ENCODE measurements at regions not wholly inside any gene's neighbourhood (a gene's known extent, or its start where the extent isn't known, plus 50 kb on each side); places are given as distances from the start of the nearest gene placed in this dataset.

- Histone ChIP-seq H3K36me3 (ENCODE audit: insufficient read depth, low read length) (no peaks in the 10 kb centered on the region), H3K9me3 (replicated peaks; ENCODE audit: low read length) (no peaks in the 10 kb centered on the region), H3K4me1 (ENCODE audit: control insufficient read depth, insufficient read depth, low read length) (no peaks in the 10 kb centered on the region), H3K27me3 (ENCODE audit: control insufficient read depth, insufficient read depth, low read length) (peaks cover 55% of the 10 kb centered on the region), H3K9ac (ENCODE audit: low read depth, low read length) (no peak overlapping the region), H3K4me3 (ENCODE audit: low read length) (no peak overlapping the region), H3K4me2 (ENCODE audit: low read length) (no peak overlapping the region)
Measured at GRCh38 chr15:60250316-60250715, 147.5 kb downstream of the ANXA2 start.

GRCh38 chr15:60251300-60252070 lies 146.3 kb downstream of the ANXA2 start:
- Histone ChIP-seq H3K9ac (ENCODE audit: low read depth, low read length) (no peak overlapping the region), H3K9me3 (replicated peaks; ENCODE audit: low read length) (no peaks in the 10 kb centered on the region), H3K4me1 (ENCODE audit: control insufficient read depth, insufficient read depth, low read length) (no peaks in the 10 kb centered on the region), H3K4me3 (ENCODE audit: low read length) (no peak overlapping the region), H3K36me3 (ENCODE audit: insufficient read depth, low read length) (no peaks in the 10 kb centered on the region), H3K4me2 (ENCODE audit: low read length) (no peak overlapping the region), H3K27me3 (ENCODE audit: control insufficient read depth, insufficient read depth, low read length) (peaks cover 47% of the 10 kb centered on the region)

- Histone ChIP-seq H3K27me3 (ENCODE audit: control insufficient read depth, insufficient read depth, low read length) (peaks cover 41% of the 10 kb centered on the region), H3K9me3 (replicated peaks; ENCODE audit: low read length) (no peaks in the 10 kb centered on the region), H3K4me1 (ENCODE audit: control insufficient read depth, insufficient read depth, low read length) (no peaks in the 10 kb centered on the region), H3K4me3 (ENCODE audit: low read length) (no peak overlapping the region), H3K4me2 (ENCODE audit: low read length) (no peak overlapping the region), H3K9ac (ENCODE audit: low read depth, low read length) (no peak overlapping the region), H3K36me3 (ENCODE audit: insufficient read depth, low read length) (no peaks in the 10 kb centered on the region)
Measured at GRCh38 chr15:60254416-60254815, 143.4 kb downstream of the ANXA2 start.

- no peaks in the 10 kb centered on the region for H3K9me3 ChIP-seq (replicated peaks; ENCODE audit: low read length)
Measured at GRCh38 chr15:60255390-60255789, 142.4 kb downstream of the ANXA2 start.

GRCh38 chr15:60257591-60258159 lies 140.1 kb downstream of the ANXA2 start:
- Histone ChIP-seq H3K4me3 (ENCODE audit: low read length) (no peak overlapping the region), H3K36me3 (ENCODE audit: insufficient read depth, low read length) (no peaks in the 10 kb centered on the region), H3K27me3 (ENCODE audit: control insufficient read depth, insufficient read depth, low read length) (peaks cover 26% of the 10 kb centered on the region), H3K4me2 (ENCODE audit: low read length) (no peak overlapping the region), H3K4me1 (ENCODE audit: control insufficient read depth, insufficient read depth, low read length) (no peaks in the 10 kb centered on the region), H3K9ac (ENCODE audit: low read depth, low read length) (no peak overlapping the region), H3K9me3 (replicated peaks; ENCODE audit: low read length) (no peaks in the 10 kb centered on the region)

More at GRCh38 chr15:60255390-60255789, 142.4 kb downstream of the ANXA2 start:
- H3K4me3 ChIP-seq (ENCODE audit: low read length), result no peak overlapping the region
- H3K36me3 ChIP-seq (ENCODE audit: insufficient read depth, low read length), result no peaks in the 10 kb centered on the region
- H3K4me2 ChIP-seq (ENCODE audit: low read length), result no peak overlapping the region
- H3K9ac ChIP-seq (ENCODE audit: low read depth, low read length), result no peak overlapping the region
- H3K27me3 ChIP-seq (ENCODE audit: control insufficient read depth, insufficient read depth, low read length), result peaks cover 34% of the 10 kb centered on the region
- H3K4me1 ChIP-seq (ENCODE audit: control insufficient read depth, insufficient read depth, low read length), result no peaks in the 10 kb centered on the region

- Histone ChIP-seq H3K9ac (ENCODE audit: low read depth, low read length) (no peak overlapping the region), H3K4me2 (ENCODE audit: low read length) (no peak overlapping the region), H3K27me3 (ENCODE audit: control insufficient read depth, insufficient read depth, low read length) (peaks cover 30% of the 10 kb centered on the region), H3K9me3 (replicated peaks; ENCODE audit: low read length) (no peaks in the 10 kb centered on the region), H3K4me1 (ENCODE audit: control insufficient read depth, insufficient read depth, low read length) (no peaks in the 10 kb centered on the region), H3K4me3 (ENCODE audit: low read length) (no peak overlapping the region), H3K36me3 (ENCODE audit: insufficient read depth, low read length) (no peaks in the 10 kb centered on the region)
Measured at GRCh38 chr15:60259469-60259868, 138.3 kb downstream of the ANXA2 start.

- Histone ChIP-seq H3K4me1 (ENCODE audit: control insufficient read depth, insufficient read depth, low read length) (no peaks in the 10 kb centered on the region), H3K36me3 (ENCODE audit: insufficient read depth, low read length) (no peaks in the 10 kb centered on the region), H3K9me3 (replicated peaks; ENCODE audit: low read length) (no peaks in the 10 kb centered on the region), H3K27me3 (ENCODE audit: control insufficient read depth, insufficient read depth, low read length) (peaks cover 58% of the 10 kb centered on the region), H3K4me3 (ENCODE audit: low read length) (no peak overlapping the region), H3K4me2 (ENCODE audit: low read length) (no peak overlapping the region), H3K9ac (ENCODE audit: low read depth, low read length) (no peak overlapping the region)
Measured at GRCh38 chr15:60264088-60264487, 133.7 kb downstream of the ANXA2 start.

- no peak overlapping the region for H3K9ac ChIP-seq (ENCODE audit: low read depth, low read length)
- no peak overlapping the region for H3K4me3 ChIP-seq (ENCODE audit: low read length)
- H3K27me3 ChIP-seq (ENCODE audit: control insufficient read depth, insufficient read depth, low read length), result peaks cover 61% of the 10 kb centered on the region
- no peaks in the 10 kb centered on the region for H3K36me3 ChIP-seq (ENCODE audit: insufficient read depth, low read length)
- no peak overlapping the region for H3K4me2 ChIP-seq (ENCODE audit: low read length)
- no peaks in the 10 kb centered on the region for H3K4me1 ChIP-seq (ENCODE audit: control insufficient read depth, insufficient read depth, low read length)
- no peaks in the 10 kb centered on the region for H3K9me3 ChIP-seq (replicated peaks; ENCODE audit: low read length)
Measured at GRCh38 chr15:60264566-60264965, 133.2 kb downstream of the ANXA2 start.

- H3K36me3 ChIP-seq (ENCODE audit: insufficient read depth, low read length), result no peaks in the 10 kb centered on the region
- no peak overlapping the region for H3K9ac ChIP-seq (ENCODE audit: low read depth, low read length)
- no peak overlapping the region for H3K4me2 ChIP-seq (ENCODE audit: low read length)
- H3K9me3 ChIP-seq (replicated peaks; ENCODE audit: low read length), result no peaks in the 10 kb centered on the region
- peaks cover 63% of the 10 kb centered on the region for H3K27me3 ChIP-seq (ENCODE audit: control insufficient read depth, insufficient read depth, low read length)
- no peak overlapping the region for H3K4me3 ChIP-seq (ENCODE audit: low read length)
- H3K4me1 ChIP-seq (ENCODE audit: control insufficient read depth, insufficient read depth, low read length), result no peaks in the 10 kb centered on the region
Measured at GRCh38 chr15:60265057-60265456, 132.7 kb downstream of the ANXA2 start.

GRCh38 chr15:60272623-60273022 lies 125.2 kb downstream of the ANXA2 start:
- H3K4me3 ChIP-seq (ENCODE audit: low read length), result no peak overlapping the region
- no peak overlapping the region for H3K4me2 ChIP-seq (ENCODE audit: low read length)
- no peaks in the 10 kb centered on the region for H3K9me3 ChIP-seq (replicated peaks; ENCODE audit: low read length)
- no peaks in the 10 kb centered on the region for H3K4me1 ChIP-seq (ENCODE audit: control insufficient read depth, insufficient read depth, low read length)
- H3K27me3 ChIP-seq (ENCODE audit: control insufficient read depth, insufficient read depth, low read length), result peaks cover 15% of the 10 kb centered on the region
- no peak overlapping the region for H3K9ac ChIP-seq (ENCODE audit: low read depth, low read length)
- H3K36me3 ChIP-seq (ENCODE audit: insufficient read depth, low read length), result no peaks in the 10 kb centered on the region

- Histone ChIP-seq H3K27me3 (ENCODE audit: control insufficient read depth, insufficient read depth, low read length) (peaks cover 25% of the 10 kb centered on the region), H3K4me3 (ENCODE audit: low read length) (no peak overlapping the region), H3K9ac (ENCODE audit: low read depth, low read length) (no peak overlapping the region), H3K4me2 (ENCODE audit: low read length) (no peak overlapping the region), H3K4me1 (ENCODE audit: control insufficient read depth, insufficient read depth, low read length) (no peaks in the 10 kb centered on the region), H3K36me3 (ENCODE audit: insufficient read depth, low read length) (no peaks in the 10 kb centered on the region), H3K9me3 (replicated peaks; ENCODE audit: low read length) (no peaks in the 10 kb centered on the region)
Measured at GRCh38 chr15:60275624-60276023, 122.2 kb downstream of the ANXA2 start.

GRCh38 chr15:60278879-60279278 lies 118.9 kb downstream of the ANXA2 start:
- Histone ChIP-seq H3K36me3 (ENCODE audit: insufficient read depth, low read length) (no peaks in the 10 kb centered on the region), H3K4me3 (ENCODE audit: low read length) (no peak overlapping the region), H3K4me2 (ENCODE audit: low read length) (no peak overlapping the region), H3K9me3 (replicated peaks; ENCODE audit: low read length) (no peaks in the 10 kb centered on the region), H3K4me1 (ENCODE audit: control insufficient read depth, insufficient read depth, low read length) (no peaks in the 10 kb centered on the region), H3K9ac (ENCODE audit: low read depth, low read length) (no peak overlapping the region), H3K27me3 (ENCODE audit: control insufficient read depth, insufficient read depth, low read length) (peaks cover 56% of the 10 kb centered on the region)

Measured in skeletal muscle satellite cell (primary cell).